DMS79 (cell line): ENCODE measurements at regions not wholly inside any gene's neighbourhood (a gene's known extent, or its start where the extent isn't known, plus 50 kb on each side); places are given as distances from the start of the nearest gene placed in this dataset.
A peak's percentile ranks its signal among the peaks of the same experiment; 100 is the strongest.

Experiments used
- DNase-seq: peaks from one replicate; lab custom pipeline; 2025; lab: John Stamatoyannopoulos, UW

- no peak for DNase-seq
Measured at GRCh38 chr5:167481345-167481744, 810.1 kb upstream of the WWC1 start.

- DNase-seq: no peak
Measured at GRCh38 chr5:167482555-167482954, 808.9 kb upstream of the WWC1 start.

GRCh38 chr5:167485061-167485774 lies 806.2 kb upstream of the WWC1 start:
- no peak for DNase-seq

GRCh38 chr5:167488371-167488770 lies 803.1 kb upstream of the WWC1 start:
- no peak for DNase-seq

GRCh38 chr5:167489202-167489601 lies 802.2 kb upstream of the WWC1 start:
- no peak for DNase-seq

- DNase-seq: no peak
Measured at GRCh38 chr5:167503926-167504720, 787.3 kb upstream of the WWC1 start.

- DNase-seq: no peak
Measured at GRCh38 chr5:167507463-167508233, 783.8 kb upstream of the WWC1 start.

GRCh38 chr5:167509076-167509475 lies 782.4 kb upstream of the WWC1 start:
- no peak for DNase-seq

GRCh38 chr5:167511276-167511675 lies 780.2 kb upstream of the WWC1 start:
- DNase-seq: no peak

- DNase-seq: no peak
Measured at GRCh38 chr5:167512111-167512510, 779.3 kb upstream of the WWC1 start.

GRCh38 chr5:167513381-167513780 lies 778.1 kb upstream of the WWC1 start:
- peak; percentile 21 for DNase-seq

- no peak for DNase-seq
Measured at GRCh38 chr5:167514461-167514860, 777.0 kb upstream of the WWC1 start.

GRCh38 chr5:167525004-167525403 lies 766.4 kb upstream of the WWC1 start:
- no peak for DNase-seq

GRCh38 chr5:167528651-167529050 lies 762.8 kb upstream of the WWC1 start:
- no peak for DNase-seq

GRCh38 chr5:167530548-167530947 lies 760.9 kb upstream of the WWC1 start:
- DNase-seq: no peak

- no peak for DNase-seq
Measured at GRCh38 chr5:167533814-167534795, 757.3 kb upstream of the WWC1 start.

- DNase-seq: no peak
Measured at GRCh38 chr5:167539747-167540146, 751.7 kb upstream of the WWC1 start.

GRCh38 chr5:167546270-167546669 lies 745.2 kb upstream of the WWC1 start:
- no peak for DNase-seq

GRCh38 chr5:167552356-167552755 lies 739.1 kb upstream of the WWC1 start:
- DNase-seq: no peak

- no peak for DNase-seq
Measured at GRCh38 chr5:167553511-167553910, 737.9 kb upstream of the WWC1 start.

- no peak for DNase-seq
Measured at GRCh38 chr5:167554564-167555290, 736.7 kb upstream of the WWC1 start.
